Heart left ventricle (tissue), 16 donors: ENCODE measurements at regions not wholly inside any gene's neighbourhood (a gene's known extent, or its start where the extent isn't known, plus 50 kb on each side); places are given as distances from the start of the nearest gene placed in this dataset.

Experiments used
- ATAC-seq, 4 donors: fragments of 200-7000 bp; cut with Tn5 transposase; one replicate each; pipeline ENCODE4 v1.9.1; 2020 to 2022; ENCODE audit warnings: moderate library complexity in 4 of 4, mild to moderate bottlenecking in 3 of 4, moderate number of reproducible peaks in 1 of 4
- DNase-seq, 5 donors: peaks; one replicate each; pipeline ENCODE4 v3.0.0-alpha.2; 2020
- H3K27ac ChIP-seq, 12 donors: fragments of 200-600 bp; sonication (generic) in 4 of 12; one replicate each; pipeline versions ENCODE4 v1.5.0 to v1.8.0; 2016 to 2022; ENCODE audit warnings: mild to moderate bottlenecking in 2 of 12
- H3K27me3 ChIP-seq, 9 donors: fragments of 200-600 bp; sonication (generic) in 2 of 9; one replicate each; pipeline versions ENCODE4 v1.5.1 to v1.8.0; 2016 to 2022; ENCODE audit warnings: mild to moderate bottlenecking in 3 of 9
- H3K36me3 ChIP-seq, 9 donors: fragments of 200-600 bp; sonication (generic) in 2 of 9; one replicate each; pipeline versions ENCODE4 v1.5.0 to v1.8.0; 2018 to 2022; ENCODE audit warnings: mild to moderate bottlenecking in 2 of 9
- H3K4me1 ChIP-seq, 12 donors: fragments of 200-600 bp; sonication (generic) in 4 of 12; one replicate each; pipeline versions ENCODE4 v1.5.0 to v1.8.0; 2016 to 2022; ENCODE audit warnings: mild to moderate bottlenecking in 3 of 12
- H3K4me3 ChIP-seq, 12 donors: fragments of 200-600 bp; sonication (generic) in 4 of 12; one replicate each; pipeline versions ENCODE4 v1.5.0 to v1.8.0; 2017 to 2022; ENCODE audit warnings: mild to moderate bottlenecking in 9 of 12, moderate library complexity in 4 of 12
- H3K9me3 ChIP-seq, 12 donors: fragments of 200-600 bp; sonication (generic) in 4 of 12; one replicate each; pipeline versions ENCODE4 v1.5.0 to v1.8.0; 2016 to 2022; ENCODE audit warnings: mild to moderate bottlenecking in 1 of 12
- POLR2A ChIP-seq, 2 donors: fragments of 450-650 bp; IDR thresholded peaks; one replicate each; pipeline ENCODE4 v1.6.1; 2017; ENCODE audit warnings: antibody characterized with exemption in 2 of 2, mild to moderate bottlenecking in 2 of 2, moderate library complexity in 2 of 2
- WGBS, 4 donors: extraction: QIAGEN DNeasy Blood & Tissue Kit in 2 of 4; methylation state at CpG; one replicate each; pipeline versions ENCODE4 v1.1.5 to v1.1.7; 2013 to 2018; 5-methylcytosine and 5-hydroxymethylcytosine counted together
- intact Hi-C, 10 donors: fragments of 100-400 bp; cut with DNase I; formaldehyde crosslinking; loops; one replicate each; pipeline versions ENCODE4 v1.11.1 to v1.14.2; 2022
- TF ChIP-seq, protein P1 (sequence below), 12 donors: fragments of 200-600 bp; sonication (generic) in 4 of 12; IDR thresholded peaks; one replicate each; pipeline versions ENCODE4 v1.5.0 to v1.8.0; 2018 to 2022; ENCODE audit warnings: antibody characterized with exemption in 12 of 12, mild to moderate bottlenecking in 5 of 12
- donor health status: ischemic (EF 13 %, LVEDD 7.1; RV severe dilation, severe dysfunction).
- donor health status: healthy with polysubstance abuse.
- donor health status: DM: no; HTN: yes; CAD: no.
- donor health status: DM: no; HTN: no; CAD: no.
- donor health status: ischemic (EF 25% LVEDD 6.9; RV normal size, moderate dysfunction).
- donor health status: ischemic (EF 25% LVEDD 5.7; RV mildly dilated, moderate dysfunction).
- donor health status: healthy.
- donor health status: DM: yes; HTN: yes; CAD: no.
- donor health status: ischemic (EF 35%, LVEDD 5.7; RV mildly dilated, moderate dysfunction).
- donor health status: nonischemic (EF 11% LVEDD 7.7; RV severe dilation, severe dysfunction).
- donor health status: DM: yes; HTN: yes; CAD: no.
- donor health status: PGD.
- donor health status: ischemic (EF 29% LVEDD 5.4; RV normal size, mild dysfunction).
- donor health status: nonischemic (EF 23%, LVEDD 6.1; RV moderate dilation, normal function).

DNA sequence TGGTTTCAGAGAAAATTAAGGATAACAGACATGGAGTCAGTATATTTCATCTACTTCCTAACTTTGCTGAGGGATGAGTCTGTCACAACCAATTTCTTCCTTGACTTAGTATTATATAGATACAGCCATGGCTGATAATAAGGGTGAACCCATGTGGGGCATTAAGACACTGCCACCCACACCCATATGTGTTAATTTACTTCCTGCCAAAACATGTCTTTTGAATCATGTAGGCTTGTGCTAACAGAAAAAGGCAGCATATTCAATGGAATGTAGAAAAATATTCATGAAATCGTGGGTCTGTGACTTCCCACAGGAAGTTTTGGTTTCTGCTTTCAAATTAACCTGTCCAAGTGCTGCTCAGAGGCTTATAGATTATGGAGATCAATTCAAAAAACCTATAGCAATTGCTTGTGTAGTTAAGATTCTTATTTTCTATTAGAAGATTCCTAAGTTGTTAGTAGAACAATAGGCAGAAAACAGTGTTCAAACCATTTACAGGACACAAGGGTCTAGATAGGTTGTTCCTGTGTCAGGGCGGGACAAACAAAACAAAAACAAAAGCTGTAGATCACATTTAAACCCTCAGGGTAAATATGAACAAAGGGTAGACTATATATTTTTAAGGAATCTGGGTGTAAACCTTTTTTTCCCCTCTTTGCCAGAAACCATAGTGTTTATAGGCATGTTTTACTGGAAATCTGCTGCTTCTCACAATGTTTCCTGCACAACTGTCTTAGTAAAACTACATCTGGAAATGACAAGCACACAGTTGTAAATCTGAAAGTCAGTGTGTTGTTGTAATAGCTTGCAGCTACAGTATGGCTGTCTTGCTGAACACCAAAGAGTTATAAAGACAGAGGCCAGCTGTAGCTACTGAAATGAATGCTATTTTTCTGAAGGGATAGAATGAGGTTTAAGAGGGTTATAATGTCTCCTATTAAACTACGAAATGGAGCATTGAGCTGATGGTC lies 691.2 kb downstream of the EPHA4 start:
- Histone ChIP-seq H3K9me3 (no peaks in the 10 kb centered on the region), H3K36me3 (no peaks in the 10 kb centered on the region), H3K27ac (no peak overlapping the region), H3K4me1 (peaks cover 0 to 7% (median 0%) of the 10 kb centered on the region in 12 donors), H3K27me3 (no peaks in the 10 kb centered on the region), H3K4me3 (no peak overlapping the region)
- WGBS, 4 donors, result 78 to 85% (median 80%) methylated on average over 3 of the region's 3 CpGs
- ATAC-seq (no peak), DNase-seq (no peak)
- intact Hi-C loops, result no loop called here
- TF ChIP-seq, protein P1, sequence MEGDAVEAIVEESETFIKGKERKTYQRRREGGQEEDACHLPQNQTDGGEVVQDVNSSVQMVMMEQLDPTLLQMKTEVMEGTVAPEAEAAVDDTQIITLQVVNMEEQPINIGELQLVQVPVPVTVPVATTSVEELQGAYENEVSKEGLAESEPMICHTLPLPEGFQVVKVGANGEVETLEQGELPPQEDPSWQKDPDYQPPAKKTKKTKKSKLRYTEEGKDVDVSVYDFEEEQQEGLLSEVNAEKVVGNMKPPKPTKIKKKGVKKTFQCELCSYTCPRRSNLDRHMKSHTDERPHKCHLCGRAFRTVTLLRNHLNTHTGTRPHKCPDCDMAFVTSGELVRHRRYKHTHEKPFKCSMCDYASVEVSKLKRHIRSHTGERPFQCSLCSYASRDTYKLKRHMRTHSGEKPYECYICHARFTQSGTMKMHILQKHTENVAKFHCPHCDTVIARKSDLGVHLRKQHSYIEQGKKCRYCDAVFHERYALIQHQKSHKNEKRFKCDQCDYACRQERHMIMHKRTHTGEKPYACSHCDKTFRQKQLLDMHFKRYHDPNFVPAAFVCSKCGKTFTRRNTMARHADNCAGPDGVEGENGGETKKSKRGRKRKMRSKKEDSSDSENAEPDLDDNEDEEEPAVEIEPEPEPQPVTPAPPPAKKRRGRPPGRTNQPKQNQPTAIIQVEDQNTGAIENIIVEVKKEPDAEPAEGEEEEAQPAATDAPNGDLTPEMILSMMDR (IDR thresholded peaks at IDR 0.05), result no peak
- no peak for TF ChIP-seq POLR2A (IDR thresholded peaks at IDR 0.05)

DNA sequence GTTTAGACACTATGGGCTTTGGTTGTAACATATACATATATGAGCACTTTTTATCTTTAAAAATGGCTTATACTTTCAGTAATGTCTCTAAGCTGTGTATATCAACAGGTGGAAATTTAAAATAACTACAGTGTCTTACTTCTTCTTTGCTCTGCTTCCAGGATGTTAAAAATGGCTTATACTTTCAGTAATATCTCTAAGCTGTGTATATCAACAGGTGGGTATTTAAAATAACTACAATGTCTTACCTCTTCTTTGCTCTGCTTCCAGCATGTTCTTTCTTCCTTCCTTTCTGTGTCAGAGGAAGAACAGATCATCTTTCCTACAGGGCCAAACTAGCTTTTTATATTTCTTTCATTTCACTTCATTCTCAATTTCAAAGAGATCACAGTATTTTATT lies 689.6 kb downstream of the EPHA4 start:
- intact Hi-C loops, result no loop called here
- no peak overlapping the region for H3K27ac ChIP-seq

DNA sequence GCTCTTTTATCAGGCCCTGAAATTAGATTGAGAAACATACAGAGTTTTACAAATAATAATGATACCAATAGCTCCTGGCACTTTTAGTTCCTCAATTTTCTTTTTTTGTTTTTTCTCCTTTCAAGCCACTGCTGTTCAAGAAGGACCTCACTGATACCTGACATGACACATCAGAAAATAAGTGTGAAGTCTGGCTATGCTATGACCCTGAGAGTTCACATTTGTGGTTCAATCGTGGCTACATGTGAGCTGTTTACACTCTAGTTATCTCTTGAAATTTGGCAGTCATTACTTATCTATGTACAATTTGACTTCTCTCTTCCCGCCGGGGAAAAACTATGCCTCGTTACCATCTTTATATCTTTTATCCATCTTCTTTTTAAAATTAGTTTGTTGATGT lies 686.5 kb downstream of the EPHA4 start:
- no peak for ATAC-seq
- Histone ChIP-seq H3K4me1 (no peaks in the 10 kb centered on the region), H3K27ac (no peak overlapping the region), H3K4me3 (no peak overlapping the region), H3K27me3 (no peaks in the 10 kb centered on the region), H3K9me3 (no peaks in the 10 kb centered on the region), H3K36me3 (no peaks in the 10 kb centered on the region)
- intact Hi-C loops, result no loop called here
- DNase-seq, result no peak
- TF ChIP-seq, protein P1 (IDR thresholded peaks at IDR 0.05), result no peak
- TF ChIP-seq POLR2A (IDR thresholded peaks at IDR 0.05), result no peak
- 36 to 52% (median 46%) methylated on average over 4 of the region's 4 CpGs for WGBS, 4 donors

More for the DNA sequence above, 689.6 kb downstream of the EPHA4 start:
- H3K27me3 ChIP-seq, result no peaks in the 10 kb centered on the region
- H3K4me3 ChIP-seq, result no peak overlapping the region
- DNase-seq (no peak), ATAC-seq (no peak)
- no peak for TF ChIP-seq POLR2A (IDR thresholded peaks at IDR 0.05)
- TF ChIP-seq, protein P1 (IDR thresholded peaks at IDR 0.05), result no peak
- no peaks in the 10 kb centered on the region for H3K4me1 ChIP-seq
- H3K36me3 ChIP-seq, result no peaks in the 10 kb centered on the region
- no peaks in the 10 kb centered on the region for H3K9me3 ChIP-seq

DNA sequence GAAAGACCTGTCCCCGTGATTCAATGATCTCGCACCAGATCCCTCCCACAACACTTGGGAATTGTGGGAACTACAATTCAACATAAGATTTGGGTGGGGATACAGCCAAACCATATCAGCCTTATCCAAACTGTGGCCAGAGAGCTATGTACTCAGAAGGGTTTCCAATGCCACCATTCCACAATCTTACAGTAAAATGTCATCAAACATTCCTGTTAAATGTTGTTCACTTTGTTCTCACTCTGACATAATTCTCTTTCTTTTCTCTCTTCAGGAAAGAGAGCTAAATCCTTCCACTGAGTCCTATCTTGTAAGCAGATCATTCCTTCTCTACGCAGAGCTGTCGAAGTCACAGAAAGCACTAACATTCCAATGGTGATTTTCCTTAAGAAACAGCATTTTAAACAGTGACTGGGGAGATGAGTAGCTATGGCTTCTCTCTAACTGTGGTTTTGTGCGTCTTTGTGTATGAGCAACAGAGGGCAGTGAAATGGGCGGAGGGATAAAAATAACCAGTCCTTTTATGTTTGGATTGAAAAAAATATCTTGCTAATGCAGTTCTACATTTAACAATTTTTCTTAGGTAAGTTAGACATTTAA lies 684.7 kb downstream of the EPHA4 start:
- H3K4me1 ChIP-seq, result no peaks in the 10 kb centered on the region
- intact Hi-C loops, result no loop called here
- TF ChIP-seq, protein P1 (IDR thresholded peaks at IDR 0.05), result no peak
- no peak for TF ChIP-seq POLR2A (IDR thresholded peaks at IDR 0.05)
- H3K27me3 ChIP-seq, result no peaks in the 10 kb centered on the region
- H3K9me3 ChIP-seq, result no peaks in the 10 kb centered on the region
- H3K27ac ChIP-seq, result no peak overlapping the region
- 86 to 92% (median 90%) methylated on average over 6 of the region's 6 CpGs for WGBS, 4 donors
- no peak for ATAC-seq
- H3K36me3 ChIP-seq, result no peaks in the 10 kb centered on the region
- no peak for DNase-seq
- H3K4me3 ChIP-seq, result no peak overlapping the region
